Coronary artery (tissue), 2 donors: ENCODE measurements at regions not wholly inside any gene's neighbourhood (a gene's known extent, or its start where the extent isn't known, plus 50 kb on each side); places are given as distances from the start of the nearest gene placed in this dataset.

Experiments
- DNase-seq: peaks from one replicate; pipeline ENCODE4 v3.0.0-alpha.2; 2017; ENCODE audit warnings: low spot score
- H3K27ac ChIP-seq, 2 donors: fragments of 200-600 bp; sonication (generic); one replicate each; pipeline ENCODE4 v1.5.1; 2016 to 2019
- H3K4me3 ChIP-seq: fragments of 200-600 bp; sonication (generic); 2 replicates; pipeline ENCODE4 v1.5.1; 2016; ENCODE audit warnings: mild to moderate bottlenecking, moderate library complexity
- TF ChIP-seq, protein P1 (sequence below): fragments of 200-600 bp; sonication (generic); IDR thresholded peaks from one replicate; pipeline ENCODE4 v1.5.1; 2019; ENCODE audit warnings: antibody characterized with exemption

DNA sequence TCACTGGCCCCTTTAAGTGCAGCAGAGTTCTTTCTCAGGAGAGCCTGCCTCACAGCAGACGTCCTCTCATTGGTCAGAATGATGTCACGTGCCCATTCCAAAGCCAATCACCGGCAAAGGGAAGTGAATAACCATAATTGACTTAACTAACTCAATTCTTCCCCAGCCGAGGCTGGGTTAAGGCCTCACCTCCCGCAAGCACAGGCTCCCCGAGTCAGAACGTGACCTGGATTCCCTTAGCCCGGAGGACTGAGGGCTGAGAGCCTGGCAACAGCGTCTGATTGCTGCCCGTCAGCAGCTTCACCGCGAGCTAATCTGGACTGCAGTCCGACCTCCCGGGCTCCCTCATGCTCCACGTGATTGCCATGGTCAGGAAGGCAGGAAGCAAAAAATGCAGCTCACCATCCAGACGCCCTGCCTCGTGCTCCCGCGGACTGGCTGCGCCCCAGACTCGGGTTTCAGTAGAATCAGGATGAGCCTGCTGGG, 92.1 kb upstream of the FZD10 start:
- H3K27ac ChIP-seq: peak overlapping the region in 1 of 2 donors; percentile 4
- TF ChIP-seq, protein P1, sequence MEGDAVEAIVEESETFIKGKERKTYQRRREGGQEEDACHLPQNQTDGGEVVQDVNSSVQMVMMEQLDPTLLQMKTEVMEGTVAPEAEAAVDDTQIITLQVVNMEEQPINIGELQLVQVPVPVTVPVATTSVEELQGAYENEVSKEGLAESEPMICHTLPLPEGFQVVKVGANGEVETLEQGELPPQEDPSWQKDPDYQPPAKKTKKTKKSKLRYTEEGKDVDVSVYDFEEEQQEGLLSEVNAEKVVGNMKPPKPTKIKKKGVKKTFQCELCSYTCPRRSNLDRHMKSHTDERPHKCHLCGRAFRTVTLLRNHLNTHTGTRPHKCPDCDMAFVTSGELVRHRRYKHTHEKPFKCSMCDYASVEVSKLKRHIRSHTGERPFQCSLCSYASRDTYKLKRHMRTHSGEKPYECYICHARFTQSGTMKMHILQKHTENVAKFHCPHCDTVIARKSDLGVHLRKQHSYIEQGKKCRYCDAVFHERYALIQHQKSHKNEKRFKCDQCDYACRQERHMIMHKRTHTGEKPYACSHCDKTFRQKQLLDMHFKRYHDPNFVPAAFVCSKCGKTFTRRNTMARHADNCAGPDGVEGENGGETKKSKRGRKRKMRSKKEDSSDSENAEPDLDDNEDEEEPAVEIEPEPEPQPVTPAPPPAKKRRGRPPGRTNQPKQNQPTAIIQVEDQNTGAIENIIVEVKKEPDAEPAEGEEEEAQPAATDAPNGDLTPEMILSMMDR: no peak
- H3K4me3 ChIP-seq: peak overlapping the region; percentile 62
- DNase-seq: no peak

DNA sequence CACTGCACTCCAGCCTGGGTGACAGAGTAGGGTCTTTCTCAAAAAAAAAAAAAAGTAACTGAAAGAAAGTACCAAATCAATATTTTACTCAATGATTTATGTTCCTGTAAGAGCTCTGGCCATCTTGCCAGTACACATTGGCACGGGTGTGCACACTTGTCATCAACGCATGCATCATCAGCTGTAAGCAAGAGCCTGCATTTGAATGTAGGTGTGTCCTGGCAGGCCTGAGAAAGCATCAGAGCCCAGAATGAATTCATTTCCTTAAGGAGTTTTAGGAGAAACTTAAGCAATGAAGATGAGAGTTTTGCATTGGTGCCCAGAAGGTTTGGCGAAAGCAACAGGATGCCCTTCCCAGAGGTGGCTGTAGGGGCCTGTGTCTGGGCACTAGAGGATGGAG, 88.5 kb upstream of the FZD10 start:
- TF ChIP-seq, protein P1: no peak
- DNase-seq: no peak
- no peak overlapping the region for H3K4me3 ChIP-seq
- no peak overlapping the region for H3K27ac ChIP-seq

DNA sequence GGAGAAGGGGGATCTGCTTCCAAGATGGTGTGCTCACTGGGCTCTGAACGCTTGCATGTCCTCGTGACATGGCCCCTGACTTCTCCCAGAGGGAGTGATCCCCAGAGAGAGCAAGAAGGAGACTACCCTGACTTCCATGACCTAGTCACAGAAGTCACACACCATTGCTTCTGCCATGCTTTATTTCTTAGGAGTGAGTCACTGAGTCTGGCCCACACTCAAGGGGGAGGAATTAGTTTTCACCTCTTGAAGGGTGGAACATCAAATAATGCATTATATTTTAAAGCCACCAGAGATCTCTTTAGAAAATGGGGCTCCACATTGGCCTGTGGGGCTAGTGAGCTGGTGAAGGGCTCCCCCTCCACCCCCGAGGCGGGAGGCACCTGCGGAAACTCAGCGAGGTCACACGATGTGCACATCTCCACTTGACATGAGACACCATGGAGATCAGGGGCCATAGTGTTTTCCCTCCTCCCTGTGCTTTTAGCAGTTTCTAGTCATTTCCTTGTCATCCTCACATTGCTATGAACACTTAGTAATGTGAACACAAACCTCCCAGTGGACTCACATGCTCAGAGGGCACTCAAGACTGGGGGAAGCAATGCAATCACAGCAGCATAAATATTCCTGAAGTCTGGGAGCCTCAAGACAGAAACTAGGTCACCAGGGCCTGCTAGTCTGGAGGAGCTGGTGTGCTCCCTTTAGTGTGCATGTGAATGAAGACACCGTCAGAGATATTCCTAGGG, 87.4 kb upstream of the FZD10 start:
- TF ChIP-seq, protein P1: no peak
- H3K4me3 ChIP-seq: no peak overlapping the region
- no peak for DNase-seq

DNA sequence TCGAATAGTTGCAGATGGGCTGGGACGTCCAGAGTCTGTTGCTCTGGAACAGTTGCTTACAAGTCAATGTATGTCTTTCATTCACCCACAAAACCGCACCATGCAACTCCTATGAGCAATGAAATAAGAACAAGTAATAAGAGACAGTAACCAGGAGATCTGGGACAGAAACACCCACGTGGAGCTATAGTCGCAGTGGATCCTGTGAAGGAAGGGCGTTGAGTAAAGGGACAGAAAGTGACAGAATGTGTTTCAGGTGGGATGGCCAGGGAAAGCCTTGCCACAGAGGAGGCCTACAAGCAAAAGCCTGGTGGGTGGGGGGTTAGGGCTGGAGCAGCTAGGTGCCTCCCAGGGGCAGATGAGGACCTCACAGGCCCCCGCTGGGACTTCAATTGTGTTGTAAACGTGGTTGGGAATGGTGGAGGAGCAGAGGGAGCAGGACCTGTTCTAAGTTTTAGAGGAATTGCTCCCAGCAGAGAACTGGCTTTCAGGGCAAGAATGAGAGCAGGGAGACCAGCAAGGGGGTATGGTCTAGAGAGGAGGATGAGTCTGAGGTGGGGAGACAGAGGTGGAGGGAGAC, 86.7 kb upstream of the FZD10 start:
- TF ChIP-seq, protein P1: no peak
- H3K4me3 ChIP-seq: no peak overlapping the region
- H3K27ac ChIP-seq: no peak overlapping the region
- no peak for DNase-seq

More for the DNA sequence above, 87.4 kb upstream of the FZD10 start:
- no peak overlapping the region for H3K27ac ChIP-seq

DNA sequence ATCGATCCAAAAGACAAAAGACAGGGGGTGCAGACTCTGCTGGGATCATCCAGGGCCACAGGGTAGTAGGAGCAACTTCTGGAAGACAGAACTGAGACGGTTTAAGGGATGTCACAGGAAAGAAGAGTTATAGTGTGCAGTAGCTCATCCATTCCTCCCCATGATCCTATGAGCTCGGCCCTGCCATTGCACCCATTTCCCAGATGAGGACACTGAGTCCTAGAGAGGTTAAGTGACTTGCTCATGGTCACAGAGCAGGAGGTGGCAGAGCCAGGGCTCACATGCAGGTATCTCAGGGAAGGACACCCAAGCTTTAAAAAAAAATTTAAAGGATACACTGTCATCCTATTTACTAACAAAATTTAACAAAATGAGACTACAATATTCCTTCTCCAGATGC, 86.1 kb upstream of the FZD10 start:
- no peak overlapping the region for H3K27ac ChIP-seq
- DNase-seq: no peak
- H3K4me3 ChIP-seq: no peak overlapping the region
- TF ChIP-seq, protein P1: no peak

DNA sequence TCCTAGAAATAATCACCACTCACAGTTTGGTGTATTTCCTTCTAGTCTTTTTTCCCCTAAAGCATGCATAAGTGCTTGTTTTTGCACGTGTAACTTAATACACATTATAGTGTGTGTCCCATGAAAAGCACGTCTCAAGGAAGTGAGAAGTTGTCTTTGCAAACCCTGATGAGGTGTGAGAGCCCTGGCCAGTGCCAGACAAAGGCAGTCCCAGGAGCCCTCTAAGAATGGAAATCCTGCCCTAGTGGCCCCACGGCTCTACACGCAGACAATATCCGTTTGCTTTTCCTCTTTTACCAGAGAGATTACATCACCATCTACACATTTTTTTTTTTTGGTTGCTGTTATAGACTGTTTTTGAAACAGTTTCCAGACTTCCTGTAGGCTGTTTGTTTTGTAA, 85.5 kb upstream of the FZD10 start:
- H3K27ac ChIP-seq: no peak overlapping the region
- H3K4me3 ChIP-seq: no peak overlapping the region
- no peak for DNase-seq
- TF ChIP-seq, protein P1: no peak

DNA sequence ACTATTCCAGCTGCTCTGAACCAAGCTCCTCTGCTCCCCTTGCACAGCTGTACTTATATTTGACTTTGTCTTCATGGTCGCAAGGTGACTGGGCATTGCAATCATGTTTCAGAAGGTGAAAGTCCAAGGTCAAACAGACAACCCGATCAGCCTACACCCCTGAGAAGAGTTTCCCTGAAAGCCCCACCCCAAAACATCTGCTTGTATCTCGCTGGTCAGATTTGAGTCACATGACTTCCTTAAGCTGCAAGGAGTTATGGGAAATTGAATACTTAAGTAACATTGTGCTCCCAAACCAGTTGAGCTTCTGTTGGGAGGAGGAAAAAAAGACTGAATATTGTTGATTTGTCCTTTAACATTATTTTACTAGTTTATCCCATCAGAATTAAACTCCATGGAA, 83.4 kb upstream of the FZD10 start:
- DNase-seq: no peak
- TF ChIP-seq, protein P1: no peak

More for the DNA sequence above, 83.4 kb upstream of the FZD10 start:
- H3K27ac ChIP-seq: no peak overlapping the region
- H3K4me3 ChIP-seq: no peak overlapping the region
